ENCODE measurements at regions not wholly inside any gene's neighbourhood (a gene's known extent, or its start where the extent isn't known, plus 50 kb on each side); places are given as distances from the start of the nearest gene placed in this dataset.

DNA sequence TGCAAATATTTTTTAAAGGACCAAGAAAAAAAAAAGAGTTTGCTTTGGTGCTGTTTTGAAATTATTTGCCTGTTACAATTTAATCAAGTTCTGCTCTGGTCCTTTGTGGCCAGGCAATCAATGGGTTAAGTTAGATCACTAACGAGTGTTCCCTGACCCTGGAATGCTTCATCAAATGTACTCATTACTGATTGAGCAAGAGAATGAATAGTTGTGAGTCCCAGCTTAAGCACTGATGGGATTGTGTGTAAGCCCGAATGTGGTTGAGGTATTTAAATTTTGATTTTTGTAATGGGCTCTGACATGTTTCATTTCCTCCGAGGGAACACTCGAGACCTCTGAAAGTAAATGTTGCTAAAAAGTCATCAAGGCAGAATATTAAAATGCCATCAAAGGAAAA lies 699.1 kb downstream of the MCTP2 start:
- TF ChIP-seq, protein P1, sequence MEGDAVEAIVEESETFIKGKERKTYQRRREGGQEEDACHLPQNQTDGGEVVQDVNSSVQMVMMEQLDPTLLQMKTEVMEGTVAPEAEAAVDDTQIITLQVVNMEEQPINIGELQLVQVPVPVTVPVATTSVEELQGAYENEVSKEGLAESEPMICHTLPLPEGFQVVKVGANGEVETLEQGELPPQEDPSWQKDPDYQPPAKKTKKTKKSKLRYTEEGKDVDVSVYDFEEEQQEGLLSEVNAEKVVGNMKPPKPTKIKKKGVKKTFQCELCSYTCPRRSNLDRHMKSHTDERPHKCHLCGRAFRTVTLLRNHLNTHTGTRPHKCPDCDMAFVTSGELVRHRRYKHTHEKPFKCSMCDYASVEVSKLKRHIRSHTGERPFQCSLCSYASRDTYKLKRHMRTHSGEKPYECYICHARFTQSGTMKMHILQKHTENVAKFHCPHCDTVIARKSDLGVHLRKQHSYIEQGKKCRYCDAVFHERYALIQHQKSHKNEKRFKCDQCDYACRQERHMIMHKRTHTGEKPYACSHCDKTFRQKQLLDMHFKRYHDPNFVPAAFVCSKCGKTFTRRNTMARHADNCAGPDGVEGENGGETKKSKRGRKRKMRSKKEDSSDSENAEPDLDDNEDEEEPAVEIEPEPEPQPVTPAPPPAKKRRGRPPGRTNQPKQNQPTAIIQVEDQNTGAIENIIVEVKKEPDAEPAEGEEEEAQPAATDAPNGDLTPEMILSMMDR (IDR thresholded peaks at IDR 0.05): no peak
- TF ChIP-seq POLR2A (IDR thresholded peaks at IDR 0.05) (no peak), POLR2AphosphoS5 (IDR thresholded peaks at IDR 0.05) (no peak)
- intact Hi-C loops (cut with DNase I): no loop called here
- Histone ChIP-seq H3K27me3 (replicated peaks; ENCODE audit: insufficient read depth) (no peaks in the 10 kb centered on the region), H3K36me3 (no peaks in the 10 kb centered on the region), H3K9me3 (no peaks in the 10 kb centered on the region), H3K4me3 (no peak overlapping the region), H3K27ac (no peak overlapping the region), H3K4me1 (replicated peaks) (no peaks in the 10 kb centered on the region)
- WGBS: 67% methylated on average over 4 of the region's 4 CpGs
- DNase-seq (ENCODE audit: low spot score): no peak

- Histone ChIP-seq H3K27ac (no peak overlapping the region), H3K27me3 (replicated peaks; ENCODE audit: insufficient read depth) (no peaks in the 10 kb centered on the region), H3K36me3 (no peaks in the 10 kb centered on the region), H3K4me3 (no peak overlapping the region), H3K4me1 (replicated peaks) (no peaks in the 10 kb centered on the region), H3K9me3 (no peaks in the 10 kb centered on the region)
- DNase-seq (ENCODE audit: low spot score): no peak
- intact Hi-C loops (cut with DNase I): no loop called here
- WGBS: 72% methylated on average over 4 of the region's 4 CpGs
- TF ChIP-seq, protein P1 (IDR thresholded peaks at IDR 0.05): no peak
- TF ChIP-seq POLR2A (IDR thresholded peaks at IDR 0.05): no peak
- no peak for TF ChIP-seq POLR2AphosphoS5 (IDR thresholded peaks at IDR 0.05)
Observed at GRCh38 chr15:94930960-94931359, 699.6 kb downstream of the MCTP2 start.

- no peaks in the 10 kb centered on the region for H3K4me1 ChIP-seq (replicated peaks)
- H3K9me3 ChIP-seq: no peaks in the 10 kb centered on the region
- H3K27me3 ChIP-seq (replicated peaks; ENCODE audit: insufficient read depth): no peaks in the 10 kb centered on the region
- H3K4me3 ChIP-seq: no peak overlapping the region
- intact Hi-C loops (cut with DNase I): no loop called here
- 97% methylated on average over 3 of the region's 3 CpGs for WGBS
- H3K27ac ChIP-seq: no peak overlapping the region
- H3K36me3 ChIP-seq: no peaks in the 10 kb centered on the region
- TF ChIP-seq POLR2AphosphoS5 (IDR thresholded peaks at IDR 0.05): no peak
- no peak for TF ChIP-seq POLR2A (IDR thresholded peaks at IDR 0.05)
- TF ChIP-seq, protein P1 (IDR thresholded peaks at IDR 0.05): no peak
- no peak for DNase-seq (ENCODE audit: low spot score)
Observed at GRCh38 chr15:94934440-94934839, 703.1 kb downstream of the MCTP2 start.

DNA sequence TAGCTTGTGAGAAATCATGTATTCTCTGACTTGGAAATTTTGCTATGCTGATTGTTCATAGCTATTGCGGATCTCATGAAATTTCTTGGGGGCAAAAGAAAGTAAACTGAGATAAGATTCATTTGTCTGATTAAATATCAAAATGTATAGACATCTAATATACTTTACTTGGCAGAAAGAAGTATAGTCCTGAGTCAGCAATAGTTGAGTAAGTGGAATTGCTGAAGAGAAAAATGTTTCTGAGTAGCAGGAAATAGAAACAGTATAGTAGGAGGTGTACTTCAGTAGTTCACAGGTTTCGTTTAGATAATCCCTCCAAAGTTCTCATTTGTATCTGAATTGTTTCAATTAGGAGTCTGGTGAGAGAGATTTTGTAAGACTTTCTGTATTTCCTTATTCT lies 705.9 kb downstream of the MCTP2 start:
- intact Hi-C loops (cut with DNase I): no loop called here
- no peaks in the 10 kb centered on the region for H3K36me3 ChIP-seq
- TF ChIP-seq, protein P1 (IDR thresholded peaks at IDR 0.05): no peak
- no peak for TF ChIP-seq POLR2A (IDR thresholded peaks at IDR 0.05)
- TF ChIP-seq POLR2AphosphoS5 (IDR thresholded peaks at IDR 0.05): no peak
- H3K27ac ChIP-seq: no peak overlapping the region
- no peaks in the 10 kb centered on the region for H3K4me1 ChIP-seq (replicated peaks)
- DNase-seq (ENCODE audit: low spot score): no peak
- no peak overlapping the region for H3K4me3 ChIP-seq
- WGBS: 82% methylated on average over 2 of the region's 2 CpGs
- no peaks in the 10 kb centered on the region for H3K9me3 ChIP-seq
- H3K27me3 ChIP-seq (replicated peaks; ENCODE audit: insufficient read depth): no peaks in the 10 kb centered on the region

DNA sequence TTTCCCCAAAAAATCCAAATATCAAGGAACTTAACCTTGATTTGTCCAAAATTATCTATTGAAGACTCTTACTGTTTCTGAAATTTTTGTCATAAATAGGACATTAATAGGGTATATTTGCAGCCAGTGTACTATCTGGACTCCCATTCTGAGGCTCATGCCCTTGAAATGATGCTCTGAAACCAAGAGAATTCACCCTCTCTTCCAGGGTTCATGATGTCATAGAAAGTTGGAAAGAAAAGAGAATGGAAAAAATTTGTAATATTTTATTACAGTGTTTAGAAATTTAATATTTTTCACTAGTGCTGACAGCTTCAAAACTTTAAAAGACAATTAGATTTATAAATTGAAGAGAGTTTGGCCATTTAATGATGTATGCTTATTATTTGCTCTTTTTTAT lies 712.5 kb downstream of the MCTP2 start:
- intact Hi-C loops (cut with DNase I): no loop called here
- no peak for DNase-seq (ENCODE audit: low spot score)
- Histone ChIP-seq H3K27ac (no peak overlapping the region), H3K9me3 (no peaks in the 10 kb centered on the region), H3K4me3 (no peak overlapping the region), H3K27me3 (replicated peaks; ENCODE audit: insufficient read depth) (no peaks in the 10 kb centered on the region), H3K4me1 (replicated peaks) (no peaks in the 10 kb centered on the region), H3K36me3 (no peaks in the 10 kb centered on the region)
- TF ChIP-seq, protein P1 (IDR thresholded peaks at IDR 0.05): no peak
- TF ChIP-seq POLR2A (IDR thresholded peaks at IDR 0.05) (no peak), POLR2AphosphoS5 (IDR thresholded peaks at IDR 0.05) (no peak)
